ENCODE measurements at regions not wholly inside any gene's neighbourhood (a gene's known extent, or its start where the extent isn't known, plus 50 kb on each side); places are given as distances from the start of the nearest gene placed in this dataset.

DNA sequence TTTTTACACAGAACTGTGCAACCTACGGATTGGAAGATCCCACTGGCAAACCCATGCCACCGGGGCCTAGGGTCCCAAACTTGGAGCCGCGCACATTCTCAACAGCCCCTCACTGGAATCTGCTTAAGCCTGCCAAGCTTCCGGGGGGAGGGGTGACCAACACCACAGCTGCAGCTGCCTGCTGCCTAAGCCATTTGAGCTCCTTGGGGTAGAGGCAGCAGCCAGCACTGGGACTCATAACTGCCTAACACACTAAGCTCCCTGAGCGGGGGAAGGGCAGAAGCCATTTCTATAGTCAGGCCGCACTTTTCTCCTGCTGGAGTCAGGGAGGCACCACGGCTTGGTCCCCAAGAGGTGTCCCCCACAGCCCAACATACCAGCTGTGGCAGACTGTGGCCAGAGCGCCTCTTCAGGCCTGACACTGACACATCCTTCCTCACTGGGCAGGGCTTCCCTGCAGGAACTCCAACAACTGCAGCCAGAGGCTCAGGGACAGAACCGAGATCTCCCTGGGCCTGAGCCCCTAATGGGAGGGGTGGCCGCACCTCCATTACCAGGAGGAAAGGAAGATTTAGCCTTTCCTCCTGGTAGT is 270.3 kb upstream of the ECI2 start:
- TF ChIP-seq, protein P1, sequence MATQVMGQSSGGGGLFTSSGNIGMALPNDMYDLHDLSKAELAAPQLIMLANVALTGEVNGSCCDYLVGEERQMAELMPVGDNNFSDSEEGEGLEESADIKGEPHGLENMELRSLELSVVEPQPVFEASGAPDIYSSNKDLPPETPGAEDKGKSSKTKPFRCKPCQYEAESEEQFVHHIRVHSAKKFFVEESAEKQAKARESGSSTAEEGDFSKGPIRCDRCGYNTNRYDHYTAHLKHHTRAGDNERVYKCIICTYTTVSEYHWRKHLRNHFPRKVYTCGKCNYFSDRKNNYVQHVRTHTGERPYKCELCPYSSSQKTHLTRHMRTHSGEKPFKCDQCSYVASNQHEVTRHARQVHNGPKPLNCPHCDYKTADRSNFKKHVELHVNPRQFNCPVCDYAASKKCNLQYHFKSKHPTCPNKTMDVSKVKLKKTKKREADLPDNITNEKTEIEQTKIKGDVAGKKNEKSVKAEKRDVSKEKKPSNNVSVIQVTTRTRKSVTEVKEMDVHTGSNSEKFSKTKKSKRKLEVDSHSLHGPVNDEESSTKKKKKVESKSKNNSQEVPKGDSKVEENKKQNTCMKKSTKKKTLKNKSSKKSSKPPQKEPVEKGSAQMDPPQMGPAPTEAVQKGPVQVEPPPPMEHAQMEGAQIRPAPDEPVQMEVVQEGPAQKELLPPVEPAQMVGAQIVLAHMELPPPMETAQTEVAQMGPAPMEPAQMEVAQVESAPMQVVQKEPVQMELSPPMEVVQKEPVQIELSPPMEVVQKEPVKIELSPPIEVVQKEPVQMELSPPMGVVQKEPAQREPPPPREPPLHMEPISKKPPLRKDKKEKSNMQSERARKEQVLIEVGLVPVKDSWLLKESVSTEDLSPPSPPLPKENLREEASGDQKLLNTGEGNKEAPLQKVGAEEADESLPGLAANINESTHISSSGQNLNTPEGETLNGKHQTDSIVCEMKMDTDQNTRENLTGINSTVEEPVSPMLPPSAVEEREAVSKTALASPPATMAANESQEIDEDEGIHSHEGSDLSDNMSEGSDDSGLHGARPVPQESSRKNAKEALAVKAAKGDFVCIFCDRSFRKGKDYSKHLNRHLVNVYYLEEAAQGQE (IDR thresholded peaks at IDR 0.05; ENCODE audit: insufficient read depth in 1 of 2, low read depth in 2 of 2, low read length in 2 of 2) = no peak
- TF ChIP-seq TAF1 (IDR thresholded peaks at IDR 0.05; ENCODE audit: borderline replicate concordance, insufficient read depth, low read length) = no peak

Data from PFSK-1 (cell line).